Right lobe of liver (tissue), 4 donors: ENCODE measurements at regions not wholly inside any gene's neighbourhood (a gene's known extent, or its start where the extent isn't known, plus 50 kb on each side); places are given as distances from the start of the nearest gene placed in this dataset.

ENCODE experiments used
- CTCF ChIP-seq, 4 donors: fragments of 200-600 bp in 3 of 4; fragments of 450-650 bp in 1 of 4; IDR thresholded peaks; one replicate each; pipeline versions ENCODE4 v1.5.1 to v1.8.0; 2016 to 2022; ENCODE audit warnings: antibody characterized with exemption in 4 of 4, mild to moderate bottlenecking in 2 of 4
- POLR2A ChIP-seq: fragments of 450-650 bp; IDR thresholded peaks from one replicate; pipeline ENCODE4 v1.6.1; 2017; ENCODE audit warnings: antibody characterized with exemption, mild to moderate bottlenecking
- donor health status: DM: no; HTN: no; CAD: no.
- donor health status: DM: no; HTN: no; CAD: no.
- donor health status: DM: no; HTN: yes; CAD: no.

DNA sequence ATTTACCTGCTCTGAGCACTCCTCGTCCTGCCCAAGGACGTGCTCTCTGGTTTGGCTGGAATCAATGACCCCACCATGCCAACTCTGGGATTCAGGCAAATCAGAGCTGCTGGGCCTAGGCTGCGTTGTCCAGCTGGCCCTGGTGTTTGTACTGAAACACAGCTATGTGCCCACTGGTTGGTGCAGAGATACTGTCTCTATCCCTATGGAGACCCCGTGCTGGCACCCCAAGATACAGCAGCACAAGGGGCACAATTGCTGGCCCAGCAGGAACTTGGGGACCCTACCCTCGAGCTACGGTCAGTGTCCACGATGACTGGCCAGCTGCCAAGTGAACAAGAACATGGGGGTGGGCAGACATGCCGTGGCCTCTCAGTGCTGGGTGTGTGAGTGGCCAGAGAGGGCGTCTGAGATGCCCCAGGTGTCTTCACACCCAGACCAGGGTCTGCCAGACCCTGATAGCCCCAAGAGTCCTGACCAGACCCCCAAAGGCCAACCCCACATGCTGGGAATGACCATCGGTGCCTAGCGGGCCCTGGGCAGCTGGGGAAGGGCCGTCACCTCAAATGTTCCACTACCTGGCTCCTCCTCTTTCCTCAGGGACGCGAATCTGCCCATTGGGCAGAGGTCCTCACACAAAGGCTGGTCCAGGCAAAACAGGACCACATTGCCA is 79.3 kb upstream of the ZNF479 start:
- TF ChIP-seq CTCF (IDR thresholded peaks at IDR 0.05) (no peak), POLR2A (no peak)
